PC-9 (cell line): ENCODE measurements at regions not wholly inside any gene's neighbourhood (a gene's known extent, or its start where the extent isn't known, plus 50 kb on each side); places are given as distances from the start of the nearest gene placed in this dataset.

Experiments
- BruUV-seq: library from RNA; stranded (reverse); fragments of 400-500 nt; replicated peaks from 2 replicates; lab custom pipeline; 2021; lab: Mats Ljungman, UMichigan
- CTCF ChIA-PET: fragments of 300-600 bp; sonication (Branson Sonifier 250); formaldehyde crosslinking; loops from one replicate; lab custom pipeline; 2022; ENCODE audit warnings: antibody characterized with exemption; lab: Charles Lee
- POLR2A ChIA-PET: fragments of 300-600 bp; sonication (Branson Sonifier 250); formaldehyde crosslinking; loops from one replicate; lab custom pipeline; 2022; ENCODE audit warnings: antibody characterized with exemption; ENCODE audit not compliant: unreplicated experiment; lab: Charles Lee
- DNase-seq, 2 experiments: peaks; one replicate each; pipeline versions ENCODE4 v3.0.0 to v3.0.0-alpha.2; 2015 to 2022; ENCODE audit warnings: mixed read lengths in 1 of 2
- H2AFZ ChIP-seq: fragments of 200-600 bp; sonication (generic); 2 replicates; pipeline ENCODE4 v1.8.1; 2017; ENCODE audit warnings: antibody characterized with exemption
- H3F3A ChIP-seq: fragments of 200-600 bp; sonication (generic); 2 replicates; pipeline ENCODE4 v1.8.1; 2017; ENCODE audit warnings: antibody characterized with exemption, mild to moderate bottlenecking, low read depth; ENCODE audit not compliant: insufficient read depth
- H3K27ac ChIP-seq: fragments of 200-600 bp; sonication (generic); 2 replicates; pipeline ENCODE4 v1.6.1; 2016; ENCODE audit warnings: mixed run types
- H3K27me3 ChIP-seq: fragments of 200-600 bp; sonication (generic); 2 replicates; pipeline ENCODE4 v1.6.1; 2016; ENCODE audit warnings: low read depth, mixed run types; ENCODE audit not compliant: insufficient read depth
- H3K36me3 ChIP-seq: fragments of 200-600 bp; sonication (generic); 2 replicates; pipeline ENCODE4 v1.6.1; 2016; ENCODE audit warnings: low read depth, mixed run types
- H3K4me1 ChIP-seq: fragments of 200-600 bp; sonication (generic); replicated peaks from 2 replicates; pipeline ENCODE4 v1.6.1; 2016; ENCODE audit warnings: mixed run types; ENCODE audit not compliant: insufficient read depth
- H3K4me2 ChIP-seq: fragments of 200-600 bp; sonication (generic); 2 replicates; pipeline ENCODE4 v1.6.1; 2017; ENCODE audit warnings: mixed run types
- H3K4me3 ChIP-seq: fragments of 200-600 bp; sonication (generic); 2 replicates; pipeline ENCODE4 v1.6.1; 2016; ENCODE audit warnings: mixed run types
- H3K79me2 ChIP-seq: fragments of 200-600 bp; sonication (generic); 2 replicates; pipeline ENCODE4 v1.6.1; 2017; ENCODE audit warnings: low read depth, mixed run types
- H3K9me2 ChIP-seq: fragments of 200-600 bp; sonication (generic); 2 replicates; pipeline ENCODE4 v1.8.1; 2017; ENCODE audit warnings: mild to moderate bottlenecking; ENCODE audit not compliant: insufficient read depth
- H3K9me3 ChIP-seq: fragments of 200-600 bp; sonication (generic); 2 replicates; pipeline ENCODE4 v1.8.1; 2016; ENCODE audit warnings: low read depth; ENCODE audit not compliant: insufficient read depth
- H4K20me1 ChIP-seq: fragments of 200-600 bp; sonication (generic); 2 replicates; pipeline ENCODE4 v1.8.1; 2017; ENCODE audit not compliant: insufficient read depth
- EZH2 ChIP-seq: fragments of 200-600 bp; sonication (generic); IDR thresholded peaks from 2 replicates; pipeline ENCODE4 v1.8.0; 2017; ENCODE audit warnings: antibody characterized with exemption, low read depth
- intact Hi-C: fragments of 100-400 bp; cut with micrococcal nuclease; formaldehyde crosslinking; loops from one replicate; pipeline ENCODE4 v1.10.0; 2022; ENCODE audit not compliant: unreplicated experiment
- TF ChIP-seq, protein P1 (sequence below): fragments of 200-600 bp; sonication (generic); conservative IDR thresholded peaks from 2 replicates; pipeline ENCODE4 v1.6.1; 2017; ENCODE audit warnings: mixed run types, antibody characterized with exemption, mild to moderate bottlenecking, moderate library complexity

DNA sequence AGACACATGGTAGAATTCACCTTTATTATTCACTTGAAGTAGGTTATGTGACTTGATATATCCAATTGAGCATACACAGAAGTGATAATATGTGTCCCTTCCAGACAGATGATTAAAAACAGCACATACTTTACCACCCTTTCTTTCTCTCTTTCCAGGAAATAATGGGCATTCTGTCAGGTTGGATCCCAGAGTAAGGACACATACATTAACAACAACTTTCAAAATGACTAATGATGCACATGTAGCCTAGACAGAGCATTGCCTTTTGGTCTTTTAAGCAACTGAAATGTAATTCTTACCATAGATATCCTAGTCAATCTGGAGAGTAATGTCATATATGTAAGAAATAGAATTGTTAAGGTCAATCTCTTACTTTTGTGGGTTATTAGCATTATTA lies 1748.7 kb downstream of the EFNA5 start:
- Histone ChIP-seq H3K4me3 (no peak overlapping the region), H3K27ac (no peak overlapping the region), H2AFZ (no peak overlapping the region), H3K9me2 (no peaks in the 10 kb centered on the region), H3K4me2 (no peak overlapping the region), H3K79me2 (no peaks in the 10 kb centered on the region), H3K9me3 (no peaks in the 10 kb centered on the region), H3K27me3 (no peaks in the 10 kb centered on the region), H3F3A (no peaks in the 10 kb centered on the region), H3K36me3 (no peaks in the 10 kb centered on the region), H3K4me1 (no peaks in the 10 kb centered on the region), H4K20me1 (no peaks in the 10 kb centered on the region)
- no peak for DNase-seq
- no TSS peak for BruUV-seq
- intact Hi-C loops = no loop called here
- TF ChIP-seq EZH2 = no peak
- TF ChIP-seq, protein P1, sequence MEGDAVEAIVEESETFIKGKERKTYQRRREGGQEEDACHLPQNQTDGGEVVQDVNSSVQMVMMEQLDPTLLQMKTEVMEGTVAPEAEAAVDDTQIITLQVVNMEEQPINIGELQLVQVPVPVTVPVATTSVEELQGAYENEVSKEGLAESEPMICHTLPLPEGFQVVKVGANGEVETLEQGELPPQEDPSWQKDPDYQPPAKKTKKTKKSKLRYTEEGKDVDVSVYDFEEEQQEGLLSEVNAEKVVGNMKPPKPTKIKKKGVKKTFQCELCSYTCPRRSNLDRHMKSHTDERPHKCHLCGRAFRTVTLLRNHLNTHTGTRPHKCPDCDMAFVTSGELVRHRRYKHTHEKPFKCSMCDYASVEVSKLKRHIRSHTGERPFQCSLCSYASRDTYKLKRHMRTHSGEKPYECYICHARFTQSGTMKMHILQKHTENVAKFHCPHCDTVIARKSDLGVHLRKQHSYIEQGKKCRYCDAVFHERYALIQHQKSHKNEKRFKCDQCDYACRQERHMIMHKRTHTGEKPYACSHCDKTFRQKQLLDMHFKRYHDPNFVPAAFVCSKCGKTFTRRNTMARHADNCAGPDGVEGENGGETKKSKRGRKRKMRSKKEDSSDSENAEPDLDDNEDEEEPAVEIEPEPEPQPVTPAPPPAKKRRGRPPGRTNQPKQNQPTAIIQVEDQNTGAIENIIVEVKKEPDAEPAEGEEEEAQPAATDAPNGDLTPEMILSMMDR = no peak
- POLR2A ChIA-PET = no interaction called here
- CTCF ChIA-PET = no interaction called here

DNA sequence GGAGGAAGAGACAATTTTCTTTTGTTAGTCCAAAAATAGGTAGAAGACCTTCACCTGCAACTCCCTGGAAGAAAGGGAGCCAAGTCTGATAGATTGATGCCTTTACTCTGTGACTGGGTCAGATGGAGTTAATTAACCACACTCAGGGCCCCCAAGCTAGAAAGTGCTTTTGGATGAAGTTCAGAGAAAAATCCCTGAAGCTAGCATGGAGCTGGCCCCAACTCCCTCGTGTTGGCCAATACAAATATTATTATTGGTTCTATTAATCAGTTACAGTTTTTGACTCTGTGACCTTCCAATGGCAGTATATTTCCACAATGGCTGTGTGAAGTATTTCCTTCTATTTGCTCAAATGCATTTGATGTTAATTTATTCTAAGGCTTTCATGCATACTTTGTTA lies 1753.5 kb downstream of the EFNA5 start:
- H3K4me2 ChIP-seq = no peak overlapping the region
- H3K9me3 ChIP-seq = no peaks in the 10 kb centered on the region
- no peak overlapping the region for H3K27ac ChIP-seq
- no peak for TF ChIP-seq EZH2
- TF ChIP-seq, protein P1 = no peak
- ChIA-PET POLR2A (no interaction called here), CTCF (no interaction called here)
- H3K4me1 ChIP-seq = no peaks in the 10 kb centered on the region
- H3K9me2 ChIP-seq = no peaks in the 10 kb centered on the region
- H3K79me2 ChIP-seq = no peaks in the 10 kb centered on the region
- BruUV-seq = no TSS peak
- no peaks in the 10 kb centered on the region for H3K27me3 ChIP-seq
- H3F3A ChIP-seq = no peaks in the 10 kb centered on the region
- H3K36me3 ChIP-seq = no peaks in the 10 kb centered on the region
- DNase-seq = no peak
- H2AFZ ChIP-seq = no peak overlapping the region
- no peaks in the 10 kb centered on the region for H4K20me1 ChIP-seq
- intact Hi-C loops = no loop called here
- no peak overlapping the region for H3K4me3 ChIP-seq

DNA sequence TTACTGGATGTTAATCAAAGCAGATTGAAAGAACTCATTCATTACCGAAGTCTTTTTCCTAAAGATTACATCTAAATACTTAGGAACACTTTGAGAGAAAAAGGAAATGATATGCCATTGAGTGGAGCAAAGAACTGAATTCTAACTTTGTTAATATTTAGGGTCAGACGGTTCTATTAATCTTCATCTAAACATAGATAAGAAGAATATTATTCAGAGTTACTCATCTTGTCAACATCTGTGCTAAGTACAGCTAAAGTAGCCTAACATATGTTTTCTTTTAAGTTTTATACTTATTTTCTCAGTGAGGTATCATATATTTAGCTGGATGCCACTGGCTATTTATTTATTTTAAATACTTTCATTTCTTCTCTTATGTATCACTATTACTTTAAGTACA lies 1763.7 kb downstream of the EFNA5 start:
- Histone ChIP-seq H4K20me1 (no peaks in the 10 kb centered on the region), H2AFZ (no peak overlapping the region), H3K27ac (no peak overlapping the region), H3K4me2 (no peak overlapping the region), H3K4me3 (no peak overlapping the region), H3K79me2 (no peaks in the 10 kb centered on the region), H3K9me3 (no peaks in the 10 kb centered on the region), H3F3A (no peaks in the 10 kb centered on the region), H3K4me1 (no peaks in the 10 kb centered on the region; the same call in 1 of the 2 replicates), H3K27me3 (no peaks in the 10 kb centered on the region), H3K36me3 (no peaks in the 10 kb centered on the region), H3K9me2 (no peaks in the 10 kb centered on the region; the same call in 1 of the 2 replicates)
- intact Hi-C loops = no loop called here
- POLR2A ChIA-PET = no interaction called here
- no TSS peak for BruUV-seq
- CTCF ChIA-PET = no interaction called here
- TF ChIP-seq, protein P1 = no peak
- no peak for TF ChIP-seq EZH2
- no peak for DNase-seq
